ENCODE measurements at regions not wholly inside any gene's neighbourhood (a gene's known extent, or its start where the extent isn't known, plus 50 kb on each side); places are given as distances from the start of the nearest gene placed in this dataset.
"Not testable (repeated sequence)": the region's sequence is repeated elsewhere in the genome, so short reads cannot be mapped to it uniquely, and the experiment has no call there.

GRCh38 chrX:7698248-7698647, 144.7 kb upstream of the VCX start:
- H3K36me3 Mint-ChIP-seq (ENCODE audit: insufficient read depth), result no peaks in the 10 kb centered on the region
- ATAC-seq (no peak), DNase-seq (no peak)
- H3K9me3 Mint-ChIP-seq, result peaks cover 3% of the 10 kb centered on the region
- H3K27me3 Mint-ChIP-seq (ENCODE audit: low read depth), result no peaks in the 10 kb centered on the region
- H3K4me3 Mint-ChIP-seq, result no peak overlapping the region
- no peaks in the 10 kb centered on the region for H3K4me1 Mint-ChIP-seq (ENCODE audit: low read depth)

DNA sequence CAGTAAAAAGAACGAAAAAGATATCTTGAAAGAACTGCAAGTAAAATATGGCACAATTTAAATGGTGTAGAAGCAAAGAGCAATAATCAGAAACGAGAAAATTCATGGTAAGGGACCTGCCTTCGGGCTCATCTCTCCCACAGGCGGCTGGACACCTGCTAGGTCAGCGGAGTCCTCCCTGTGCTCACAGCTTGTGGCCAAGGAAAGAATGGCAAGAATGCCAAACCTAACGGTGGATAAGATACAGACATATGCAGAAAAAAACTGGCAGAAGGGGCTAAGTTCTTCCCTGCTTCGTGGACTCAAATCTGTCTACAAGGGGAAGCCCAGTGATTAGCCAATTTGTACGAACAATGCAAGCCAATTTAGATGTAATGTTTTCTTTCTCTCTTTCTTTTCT, 152.1 kb upstream of the VCX start:
- ATAC-seq (no peak), DNase-seq (no peak)
- H3K4me1 Mint-ChIP-seq (ENCODE audit: low read depth), result no peaks in the 10 kb centered on the region
- H3K4me3 Mint-ChIP-seq, result no peak overlapping the region
- H3K27me3 Mint-ChIP-seq (ENCODE audit: low read depth), result no peaks in the 10 kb centered on the region
- no peaks in the 10 kb centered on the region for H3K36me3 Mint-ChIP-seq (ENCODE audit: insufficient read depth)
- H3K9me3 Mint-ChIP-seq, result no peaks in the 10 kb centered on the region

DNA sequence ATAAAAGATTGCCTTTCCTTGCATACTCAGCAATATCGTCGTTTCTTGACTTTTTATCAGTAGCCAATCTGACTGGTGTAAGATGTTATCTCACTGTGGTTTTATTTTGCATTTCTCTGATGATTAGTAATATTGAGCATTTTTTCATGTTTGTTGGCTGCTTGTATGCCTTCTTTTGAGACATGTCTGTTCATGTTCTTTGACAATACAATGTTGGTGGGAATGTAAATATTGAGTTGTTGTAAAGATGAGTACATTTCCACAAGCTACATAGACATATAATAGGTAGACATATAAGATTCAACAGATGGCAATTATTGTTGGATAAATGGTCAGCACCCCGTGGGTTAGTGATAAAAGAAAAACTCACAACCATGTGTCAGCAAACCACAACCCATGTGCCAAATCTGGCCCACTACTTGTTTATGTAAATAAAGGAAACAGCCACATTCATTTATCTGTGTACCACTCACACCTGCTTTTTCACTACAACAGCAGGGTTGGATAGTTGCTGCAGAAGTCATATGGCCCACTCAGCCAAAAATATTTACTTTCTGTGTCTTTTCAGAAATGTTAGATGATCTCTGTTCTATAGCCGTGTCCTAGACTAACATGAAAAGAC, 153.1 kb upstream of the VCX start:
- no peak overlapping the region for H3K4me3 Mint-ChIP-seq
- ATAC-seq, result no peak
- H3K36me3 Mint-ChIP-seq (ENCODE audit: insufficient read depth), result no peaks in the 10 kb centered on the region
- H3K4me1 Mint-ChIP-seq (ENCODE audit: low read depth), result no peaks in the 10 kb centered on the region
- no peak for DNase-seq
- no peaks in the 10 kb centered on the region for H3K27me3 Mint-ChIP-seq (ENCODE audit: low read depth)
- H3K9me3 Mint-ChIP-seq, result no peaks in the 10 kb centered on the region

DNA sequence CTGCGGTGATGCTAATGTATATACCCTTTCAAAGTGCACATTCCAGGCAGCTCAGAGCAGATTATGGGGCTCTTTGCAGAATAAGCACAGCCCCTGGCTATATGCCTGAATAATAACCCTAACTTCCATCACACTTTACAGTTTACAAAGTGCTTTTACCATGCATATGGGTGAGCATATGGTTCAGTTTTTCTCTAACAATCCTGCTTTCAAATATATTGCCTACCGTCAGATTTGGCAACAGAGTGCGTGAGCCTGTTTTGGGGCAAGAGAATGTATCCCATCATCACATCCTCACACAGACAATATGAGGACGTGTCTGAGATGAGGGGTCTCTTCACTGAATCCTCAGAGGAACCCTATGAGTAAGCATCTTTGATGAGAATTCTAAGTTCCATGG, 162.8 kb upstream of the VCX start:
- no peaks in the 10 kb centered on the region for H3K9me3 Mint-ChIP-seq
- DNase-seq (no peak), ATAC-seq (no peak)
- H3K27me3 Mint-ChIP-seq (ENCODE audit: low read depth), result no peaks in the 10 kb centered on the region
- no peak overlapping the region for H3K4me3 Mint-ChIP-seq
- H3K4me1 Mint-ChIP-seq (ENCODE audit: low read depth), result no peaks in the 10 kb centered on the region
- H3K36me3 Mint-ChIP-seq (ENCODE audit: insufficient read depth), result no peaks in the 10 kb centered on the region

DNA sequence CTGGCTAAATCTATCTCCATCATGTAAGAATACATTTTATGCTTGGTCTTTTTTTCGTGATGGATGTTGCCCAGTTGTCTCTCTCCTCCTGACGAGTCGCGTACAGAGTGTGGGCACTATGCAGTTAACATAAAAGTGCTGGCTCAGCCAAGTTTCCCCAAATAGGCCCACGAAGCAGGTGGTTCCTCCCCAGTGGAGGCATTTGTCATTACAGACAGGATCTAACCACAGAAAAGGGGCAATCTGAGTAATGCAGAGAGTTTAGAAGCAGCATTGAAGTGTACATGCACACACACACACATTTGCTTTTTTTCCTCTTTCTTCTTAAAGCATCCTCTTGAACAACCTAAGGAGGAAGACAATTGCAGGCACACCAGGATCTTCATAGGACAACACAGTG, 188.7 kb upstream of the VCX start:
- Mint-ChIP-seq H3K4me3 (no peak overlapping the region), H3K27me3 (ENCODE audit: low read depth) (no peaks in the 10 kb centered on the region), H3K36me3 (ENCODE audit: insufficient read depth) (no peaks in the 10 kb centered on the region), H3K4me1 (ENCODE audit: low read depth) (no peaks in the 10 kb centered on the region), H3K9me3 (no peaks in the 10 kb centered on the region)
- ATAC-seq (no peak), DNase-seq (no peak)

DNA sequence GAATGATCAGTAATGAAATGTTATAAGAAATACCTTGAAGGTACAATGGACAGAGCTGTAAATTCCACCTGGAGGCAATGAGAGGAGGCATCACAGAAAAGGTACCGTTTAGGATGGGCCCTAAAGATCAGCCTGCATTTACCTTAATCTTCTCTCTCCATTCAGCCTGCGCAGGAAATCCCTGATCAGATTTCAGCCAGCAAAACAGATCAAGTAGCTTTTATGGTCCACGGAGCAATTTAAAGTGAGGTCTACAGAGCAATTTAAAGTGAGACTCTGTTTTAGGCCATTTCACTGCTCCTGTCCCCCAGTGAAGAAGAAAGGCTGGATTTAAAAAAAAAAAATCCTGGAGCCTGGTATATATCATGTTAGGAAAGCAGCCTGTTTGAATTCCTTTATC, 195.1 kb upstream of the VCX start:
- Mint-ChIP-seq H3K4me3 (no peak overlapping the region), H3K27me3 (ENCODE audit: low read depth) (no peaks in the 10 kb centered on the region), H3K4me1 (ENCODE audit: low read depth) (no peaks in the 10 kb centered on the region), H3K9me3 (no peaks in the 10 kb centered on the region), H3K36me3 (ENCODE audit: insufficient read depth) (no peaks in the 10 kb centered on the region)
- no peak for ATAC-seq
- DNase-seq, result no peak

DNA sequence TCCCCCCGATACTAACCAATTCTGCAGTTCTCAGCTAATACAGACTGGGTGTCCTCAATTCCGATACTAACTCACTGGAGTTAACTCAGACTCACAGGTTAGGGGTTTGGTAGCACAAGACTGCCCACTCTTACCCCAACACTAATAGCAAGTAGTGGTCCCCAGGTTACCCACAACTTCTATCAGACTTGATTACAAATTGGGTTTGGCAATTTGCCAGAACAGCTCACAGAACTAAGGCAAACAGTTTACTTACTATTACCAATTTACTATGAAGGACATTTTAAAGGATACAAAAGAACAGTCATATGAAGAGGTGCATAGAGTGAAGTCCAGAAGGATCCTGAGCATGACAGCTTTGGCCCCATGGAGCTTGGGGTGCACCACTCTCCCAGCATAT, 201.8 kb upstream of the VCX start:
- no peaks in the 10 kb centered on the region for H3K4me1 Mint-ChIP-seq (ENCODE audit: low read depth)

GRCh38 chrX:7640392-7640791, 202.6 kb upstream of the VCX start:
- Mint-ChIP-seq H3K9me3 (no peaks in the 10 kb centered on the region), H3K4me1 (ENCODE audit: low read depth) (no peaks in the 10 kb centered on the region), H3K27me3 (ENCODE audit: low read depth) (peaks cover 3% of the 10 kb centered on the region)

More for the DNA sequence above, 201.8 kb upstream of the VCX start:
- Mint-ChIP-seq H3K9me3 (no peaks in the 10 kb centered on the region), H3K27me3 (ENCODE audit: low read depth) (peaks cover 3% of the 10 kb centered on the region), H3K36me3 (ENCODE audit: insufficient read depth) (no peaks in the 10 kb centered on the region), H3K4me3 (no peak overlapping the region)
- DNase-seq (no peak), ATAC-seq (no peak)

DNA sequence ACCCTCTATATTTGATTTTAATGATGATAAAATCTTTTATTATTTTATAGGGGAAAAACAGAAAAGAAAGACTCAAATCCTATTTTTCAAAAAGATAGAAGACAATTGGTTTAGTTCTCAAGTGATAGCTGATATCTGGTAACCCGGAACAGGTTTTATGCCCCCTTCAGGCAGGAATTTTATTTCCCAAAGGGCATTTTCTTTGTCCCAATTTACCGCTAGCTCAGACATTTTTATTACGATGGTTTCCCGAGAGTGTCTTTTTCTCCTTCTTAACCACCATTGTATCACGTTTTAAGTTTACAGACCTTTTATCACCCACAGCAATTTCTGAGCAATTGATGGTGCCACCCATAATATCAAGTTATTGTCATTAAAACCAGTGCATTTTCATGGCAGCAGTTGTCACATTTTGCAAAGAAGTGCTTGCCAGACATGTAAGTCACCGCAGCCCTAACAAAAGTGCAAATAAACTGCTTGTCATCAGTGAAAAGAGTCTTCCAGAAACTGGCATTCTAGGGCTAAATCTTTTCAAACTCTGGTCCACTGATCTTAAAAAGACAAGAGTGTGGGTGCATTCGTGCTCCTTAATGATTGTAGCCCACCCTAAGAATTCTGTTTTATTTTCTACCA, 204.8 kb upstream of the VCX start:
- DNase-seq, result no peak
- Mint-ChIP-seq H3K9me3 (no peaks in the 10 kb centered on the region), H3K4me3 (no peak overlapping the region), H3K4me1 (ENCODE audit: low read depth) (no peaks in the 10 kb centered on the region), H3K27me3 (ENCODE audit: low read depth) (peaks cover 3% of the 10 kb centered on the region), H3K36me3 (ENCODE audit: insufficient read depth) (no peaks in the 10 kb centered on the region)
- ATAC-seq, result no peak

More at GRCh38 chrX:7640392-7640791, 202.6 kb upstream of the VCX start:
- ATAC-seq, result no peak
- H3K4me3 Mint-ChIP-seq, result no peak overlapping the region
- H3K36me3 Mint-ChIP-seq (ENCODE audit: insufficient read depth), result no peaks in the 10 kb centered on the region
- no peak for DNase-seq

- no peak overlapping the region for H3K4me3 Mint-ChIP-seq
- peaks cover 5% of the 10 kb centered on the region for H3K9me3 Mint-ChIP-seq
- H3K36me3 Mint-ChIP-seq (ENCODE audit: insufficient read depth), result no peaks in the 10 kb centered on the region
- H3K27me3 Mint-ChIP-seq (ENCODE audit: low read depth), result peaks cover 3% of the 10 kb centered on the region
- ATAC-seq (no peak), DNase-seq (no peak)
- H3K4me1 Mint-ChIP-seq (ENCODE audit: low read depth), result no peaks in the 10 kb centered on the region
Measured at GRCh38 chrX:7637066-7637465, 205.9 kb upstream of the VCX start.

DNA sequence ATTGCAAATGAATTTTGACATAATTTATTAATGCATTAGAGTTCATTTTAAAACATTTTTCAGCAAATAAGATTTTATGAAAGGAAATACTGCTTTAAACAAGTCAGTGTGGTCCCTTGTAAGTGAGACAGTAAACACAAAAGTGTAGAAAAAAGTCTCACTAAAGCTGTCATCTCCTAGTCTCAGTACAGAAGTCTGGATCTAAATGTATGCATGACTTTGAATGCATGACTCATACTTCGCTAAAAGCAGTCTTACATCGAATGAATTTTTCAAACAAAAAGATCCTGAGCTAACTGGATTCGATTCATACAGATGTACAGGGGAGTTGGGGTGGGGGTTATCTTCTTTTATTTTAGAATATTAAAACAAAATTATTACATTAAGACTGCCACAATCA, 207.4 kb upstream of the VCX start:
- no peak overlapping the region for H3K4me3 Mint-ChIP-seq
- H3K9me3 Mint-ChIP-seq, result peaks cover 5% of the 10 kb centered on the region
- ATAC-seq (no peak), DNase-seq (no peak)
- no peaks in the 10 kb centered on the region for H3K36me3 Mint-ChIP-seq (ENCODE audit: insufficient read depth)
- peaks cover 3% of the 10 kb centered on the region for H3K27me3 Mint-ChIP-seq (ENCODE audit: low read depth)
- no peaks in the 10 kb centered on the region for H3K4me1 Mint-ChIP-seq (ENCODE audit: low read depth)

GRCh38 chrX:7620560-7620959, 222.4 kb upstream of the VCX start:
- no peak overlapping the region for H3K4me3 Mint-ChIP-seq
- no peaks in the 10 kb centered on the region for H3K4me1 Mint-ChIP-seq (ENCODE audit: low read depth)
- ATAC-seq (no peak), DNase-seq (no peak)
- H3K27me3 Mint-ChIP-seq (ENCODE audit: low read depth), result no peaks in the 10 kb centered on the region
- no peaks in the 10 kb centered on the region for H3K36me3 Mint-ChIP-seq (ENCODE audit: insufficient read depth)
- H3K9me3 Mint-ChIP-seq, result peaks cover 3% of the 10 kb centered on the region

DNA sequence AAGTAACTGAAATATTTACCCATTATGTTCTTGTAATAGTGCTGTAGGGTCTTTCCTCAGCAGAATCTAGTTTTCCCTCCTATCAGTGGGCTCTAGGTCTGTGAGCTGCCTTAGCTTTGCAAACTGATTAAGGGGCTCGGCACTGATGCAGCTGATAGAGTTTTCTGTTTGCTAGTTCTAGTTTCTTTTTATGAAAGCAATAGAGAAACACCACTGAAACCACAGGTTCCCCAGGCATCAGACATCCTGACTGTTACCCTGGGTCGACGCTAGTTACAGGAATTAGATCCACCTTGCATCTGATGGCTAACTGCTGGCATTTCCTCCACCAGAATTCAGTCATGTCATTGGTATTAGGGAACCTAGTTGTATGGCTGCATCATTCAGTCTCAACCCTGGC, 225.0 kb upstream of the VCX start:
- H3K36me3 Mint-ChIP-seq (ENCODE audit: insufficient read depth), result no peaks in the 10 kb centered on the region
- no peak for DNase-seq
- no peaks in the 10 kb centered on the region for H3K27me3 Mint-ChIP-seq (ENCODE audit: low read depth)
- no peak overlapping the region for H3K4me3 Mint-ChIP-seq
- H3K4me1 Mint-ChIP-seq (ENCODE audit: low read depth), result no peaks in the 10 kb centered on the region
- H3K9me3 Mint-ChIP-seq, result peaks cover 2% of the 10 kb centered on the region
- ATAC-seq, result no peak

GRCh38 chrX:7614616-7615015, 228.4 kb upstream of the VCX start:
- Mint-ChIP-seq H3K4me3 (no peak overlapping the region), H3K4me1 (ENCODE audit: low read depth) (no peaks in the 10 kb centered on the region), H3K36me3 (ENCODE audit: insufficient read depth) (no peaks in the 10 kb centered on the region), H3K9me3 (no peaks in the 10 kb centered on the region), H3K27me3 (ENCODE audit: low read depth) (no peaks in the 10 kb centered on the region)
- DNase-seq, result no peak
- ATAC-seq, result no peak

DNA sequence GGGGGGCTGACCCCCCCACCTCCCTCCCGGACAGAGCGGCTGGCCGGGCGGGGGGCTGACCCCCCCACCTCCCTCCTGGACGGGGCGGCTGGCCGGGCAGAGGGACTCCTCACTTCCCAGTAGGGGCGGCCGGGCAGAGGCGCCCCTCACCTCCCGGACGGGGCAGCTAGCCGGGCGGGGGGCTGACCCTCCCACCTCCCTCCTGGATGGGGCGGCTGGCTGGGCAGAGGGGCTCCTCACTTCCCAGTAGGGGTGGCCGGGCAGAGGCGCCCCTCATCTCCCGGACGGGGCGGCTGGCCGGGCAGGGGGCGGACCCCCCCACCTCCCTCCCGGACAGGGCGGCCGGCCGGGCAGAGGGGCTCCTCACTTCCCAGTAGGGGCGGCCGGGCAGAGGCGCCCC, 234.3 kb upstream of the VCX start:
- not testable (repeated sequence) for H3K4me1 Mint-ChIP-seq (ENCODE audit: low read depth); H3K36me3 Mint-ChIP-seq (ENCODE audit: insufficient read depth); H3K9me3 Mint-ChIP-seq; DNase-seq; H3K4me3 Mint-ChIP-seq; H3K27me3 Mint-ChIP-seq (ENCODE audit: low read depth); ATAC-seq

Measured in activated T-cell treated with anti-CD3 and anti-CD28 coated beads, Interleukin-2, amount 50 U/mL, for 4 hours (primary cell).